Nephron (organoid): ENCODE measurements at regions not wholly inside any gene's neighbourhood (a gene's known extent, or its start where the extent isn't known, plus 50 kb on each side); places are given as distances from the start of the nearest gene placed in this dataset.

ENCODE experiments used
- H3K27ac Mint-ChIP-seq, 3 experiments: 2 replicates each; pipeline ENCODE4 v1.8.0; 2020; ENCODE audit warnings: mixed read lengths in 3 of 3, mild to moderate bottlenecking in 2 of 3, moderate library complexity in 1 of 3
- H3K27me3 Mint-ChIP-seq: 2 replicates; pipeline ENCODE4 v1.8.0; 2021; ENCODE audit warnings: low read depth, mild to moderate bottlenecking, moderate library complexity, mixed read lengths
- H3K36me3 Mint-ChIP-seq: 2 replicates; pipeline ENCODE4 v1.8.0; 2020; ENCODE audit warnings: low read depth, mixed read lengths
- H3K4me1 Mint-ChIP-seq: 2 replicates; pipeline ENCODE4 v1.8.0; 2020; ENCODE audit warnings: mixed read lengths
- H3K4me3 Mint-ChIP-seq, 3 experiments: 2 replicates each; pipeline ENCODE4 v1.8.0; 2020; ENCODE audit warnings: mild to moderate bottlenecking in 3 of 3, mixed read lengths in 3 of 3, moderate library complexity in 2 of 3
- H3K9me3 Mint-ChIP-seq: 2 replicates; pipeline ENCODE4 v1.8.0; 2020; ENCODE audit warnings: mixed read lengths
- TF ChIP-seq, protein P1 (sequence below), 3 experiments: fragments of 200-600 bp; sonication (generic); IDR thresholded peaks; one replicate each; pipeline ENCODE4 v1.5.0; 2021; ENCODE audit warnings: antibody characterized with exemption in 3 of 3; ENCODE audit not compliant: unreplicated experiment in 3 of 3

DNA sequence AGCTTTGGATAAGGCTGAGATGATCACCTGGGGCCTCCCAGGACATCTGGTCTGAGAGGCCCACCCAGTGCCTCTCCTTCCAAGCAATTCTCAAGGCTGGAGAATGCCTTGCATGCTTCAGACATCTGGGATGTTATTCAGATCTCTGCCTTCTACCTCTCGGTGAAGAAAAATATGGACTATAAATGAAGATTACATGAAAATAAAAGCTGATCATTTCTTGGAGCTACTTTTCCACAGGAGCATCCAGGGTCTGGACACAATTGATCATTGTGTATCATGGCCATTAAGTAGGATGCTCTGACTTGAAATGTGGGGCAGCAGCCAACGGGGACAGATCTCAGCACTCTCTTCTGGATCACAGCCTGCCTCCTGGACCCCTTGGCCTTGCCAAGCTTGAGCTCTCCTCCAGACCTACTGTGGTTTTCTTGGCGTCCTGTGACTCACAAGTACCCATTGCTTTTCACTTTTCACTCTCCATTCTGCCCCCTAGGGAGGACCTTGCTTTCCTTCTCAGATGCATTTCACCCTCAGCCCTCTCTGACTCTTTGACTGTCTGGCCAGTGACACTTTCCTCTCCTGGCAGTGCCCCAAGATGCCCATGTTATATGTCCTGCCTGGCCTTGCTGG, 203.1 kb downstream of the INSIG2 start:
- Mint-ChIP-seq H3K27me3 (no peaks in the 10 kb centered on the region), H3K9me3 (peaks cover 6% of the 10 kb centered on the region), H3K27ac (peak overlapping the region in 2 of 3 experiments; percentile 28 to 34), H3K36me3 (no peaks in the 10 kb centered on the region), H3K4me1 (peaks cover 17% of the 10 kb centered on the region), H3K4me3 (no peak overlapping the region)
- TF ChIP-seq, protein P1, sequence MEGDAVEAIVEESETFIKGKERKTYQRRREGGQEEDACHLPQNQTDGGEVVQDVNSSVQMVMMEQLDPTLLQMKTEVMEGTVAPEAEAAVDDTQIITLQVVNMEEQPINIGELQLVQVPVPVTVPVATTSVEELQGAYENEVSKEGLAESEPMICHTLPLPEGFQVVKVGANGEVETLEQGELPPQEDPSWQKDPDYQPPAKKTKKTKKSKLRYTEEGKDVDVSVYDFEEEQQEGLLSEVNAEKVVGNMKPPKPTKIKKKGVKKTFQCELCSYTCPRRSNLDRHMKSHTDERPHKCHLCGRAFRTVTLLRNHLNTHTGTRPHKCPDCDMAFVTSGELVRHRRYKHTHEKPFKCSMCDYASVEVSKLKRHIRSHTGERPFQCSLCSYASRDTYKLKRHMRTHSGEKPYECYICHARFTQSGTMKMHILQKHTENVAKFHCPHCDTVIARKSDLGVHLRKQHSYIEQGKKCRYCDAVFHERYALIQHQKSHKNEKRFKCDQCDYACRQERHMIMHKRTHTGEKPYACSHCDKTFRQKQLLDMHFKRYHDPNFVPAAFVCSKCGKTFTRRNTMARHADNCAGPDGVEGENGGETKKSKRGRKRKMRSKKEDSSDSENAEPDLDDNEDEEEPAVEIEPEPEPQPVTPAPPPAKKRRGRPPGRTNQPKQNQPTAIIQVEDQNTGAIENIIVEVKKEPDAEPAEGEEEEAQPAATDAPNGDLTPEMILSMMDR (IDR thresholded peaks at IDR 0.05; ENCODE audit: unreplicated experiment in 3 of 3), result no peak

DNA sequence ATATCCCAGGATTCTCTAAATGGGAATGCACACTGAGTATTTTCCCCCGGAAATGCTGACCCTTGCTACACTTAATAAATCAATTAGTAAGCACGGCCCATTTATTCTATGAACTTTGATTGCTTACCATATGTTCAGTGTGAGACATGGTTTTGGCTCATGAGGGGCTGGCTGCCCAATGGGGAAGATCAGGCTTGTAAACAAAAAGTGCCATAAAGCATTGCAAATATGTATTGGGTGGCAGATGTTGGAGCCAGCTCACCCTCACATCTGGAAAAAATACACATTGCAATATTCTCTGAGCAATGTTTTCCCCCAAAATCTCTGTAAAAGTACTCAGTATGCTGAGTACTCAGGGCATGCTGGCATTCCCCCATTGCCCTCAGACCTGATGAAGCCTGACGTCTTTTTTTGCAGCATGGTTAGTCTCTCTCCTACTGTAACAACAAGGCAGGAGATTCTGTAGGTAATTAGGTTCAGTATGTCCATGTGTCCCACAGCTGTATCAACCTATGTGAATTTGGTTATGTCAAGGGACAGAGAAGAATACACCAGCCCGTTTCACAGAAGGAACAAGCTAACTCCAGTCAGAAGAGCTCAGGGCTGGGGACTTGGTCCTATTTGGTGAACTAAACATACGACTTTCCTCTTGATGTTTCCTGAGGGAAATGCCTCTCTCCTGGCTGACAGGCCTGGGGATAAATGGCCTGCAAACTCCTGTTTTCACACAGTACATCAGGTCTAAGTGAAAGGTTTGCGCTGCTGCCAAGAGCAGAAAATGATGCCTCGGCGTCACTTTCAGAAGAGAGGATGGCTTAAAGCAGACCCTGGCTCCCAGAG, 202.4 kb downstream of the INSIG2 start:
- no peak overlapping the region for H3K4me3 Mint-ChIP-seq
- no peaks in the 10 kb centered on the region for H3K9me3 Mint-ChIP-seq
- H3K27ac Mint-ChIP-seq, result peak overlapping the region in 2 of 3 experiments; percentile 28 to 34
- H3K27me3 Mint-ChIP-seq, result no peaks in the 10 kb centered on the region
- H3K4me1 Mint-ChIP-seq, result peaks cover 17% of the 10 kb centered on the region
- H3K36me3 Mint-ChIP-seq, result no peaks in the 10 kb centered on the region
- TF ChIP-seq, protein P1 (IDR thresholded peaks at IDR 0.05; ENCODE audit: unreplicated experiment in 3 of 3), result no peak

DNA sequence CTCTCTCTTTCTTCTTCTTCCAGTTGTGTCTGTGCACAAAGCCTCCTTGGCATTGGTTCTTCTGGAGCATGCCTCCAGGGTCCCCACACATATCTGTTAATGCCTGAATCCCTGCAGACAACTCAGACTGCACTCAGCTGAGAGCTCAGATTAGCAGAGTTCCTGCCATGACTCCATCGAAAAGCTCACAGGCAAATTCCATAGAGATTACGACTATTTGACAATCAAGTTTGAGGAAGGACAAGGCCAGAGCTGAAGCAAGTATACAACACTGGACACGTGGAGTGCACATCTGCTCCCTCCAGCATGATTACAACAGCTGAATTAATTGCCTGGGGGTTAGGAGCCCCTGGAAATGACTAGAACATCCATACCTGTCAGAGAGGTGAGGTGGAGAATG, 190.7 kb downstream of the INSIG2 start:
- Mint-ChIP-seq H3K9me3 (no peaks in the 10 kb centered on the region), H3K4me3 (no peak overlapping the region), H3K27me3 (no peaks in the 10 kb centered on the region), H3K27ac (no peak overlapping the region), H3K4me1 (no peaks in the 10 kb centered on the region), H3K36me3 (no peaks in the 10 kb centered on the region)
- TF ChIP-seq, protein P1 (IDR thresholded peaks at IDR 0.05; ENCODE audit: unreplicated experiment in 3 of 3), result no peak

DNA sequence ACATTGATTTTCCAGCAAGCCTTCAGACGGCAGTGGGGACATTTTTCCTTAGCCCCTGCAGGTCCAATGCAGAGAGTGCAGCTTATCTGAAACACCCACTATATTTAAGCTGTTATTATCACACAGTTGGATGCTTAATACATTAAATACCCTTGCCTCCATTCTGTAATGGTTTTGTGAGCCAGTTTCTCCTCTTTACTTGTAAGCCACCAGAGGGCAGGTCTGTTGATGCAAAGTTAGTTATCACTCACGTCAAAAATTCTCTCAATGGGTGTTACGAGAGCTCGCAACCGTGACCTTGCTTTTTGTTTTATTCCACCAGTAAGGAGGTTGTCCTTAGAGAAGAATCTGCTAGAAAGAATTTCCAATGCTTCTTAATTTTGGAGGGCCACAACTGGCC, 189.8 kb downstream of the INSIG2 start:
- Mint-ChIP-seq H3K4me1 (no peaks in the 10 kb centered on the region), H3K4me3 (no peak overlapping the region), H3K27ac (no peak overlapping the region), H3K9me3 (no peaks in the 10 kb centered on the region), H3K27me3 (no peaks in the 10 kb centered on the region), H3K36me3 (no peaks in the 10 kb centered on the region)
- TF ChIP-seq, protein P1 (IDR thresholded peaks at IDR 0.05; ENCODE audit: unreplicated experiment in 3 of 3), result no peak

GRCh38 chr2:118274841-118275510, 186.7 kb downstream of the INSIG2 start:
- Mint-ChIP-seq H3K36me3 (no peaks in the 10 kb centered on the region), H3K27ac (no peak overlapping the region), H3K4me1 (no peaks in the 10 kb centered on the region)

More at GRCh38 chr2:118274841-118275510, 186.7 kb downstream of the INSIG2 start:
- Mint-ChIP-seq H3K4me3 (no peak overlapping the region), H3K9me3 (no peaks in the 10 kb centered on the region), H3K27me3 (peaks cover 5% of the 10 kb centered on the region)
- TF ChIP-seq, protein P1 (IDR thresholded peaks at IDR 0.05; ENCODE audit: unreplicated experiment in 3 of 3), result no peak
